Uterus (tissue), 3 donors: ENCODE measurements at regions not wholly inside any gene's neighbourhood (a gene's known extent, or its start where the extent isn't known, plus 50 kb on each side); places are given as distances from the start of the nearest gene placed in this dataset.

ENCODE experiments used
- DNase-seq, 2 donors: peaks; one replicate each; pipeline ENCODE4 v3.0.0-alpha.2; 2019 to 2020
- H3K27ac ChIP-seq, 2 donors: fragments of 200-600 bp; sonication (generic); 1 replicate in 1 of 2; 2 replicates in 1 of 2; pipeline ENCODE4 v1.5.1; 2016 to 2018
- H3K27me3 ChIP-seq, 2 donors: fragments of 200-600 bp; sonication (generic); one replicate each; pipeline ENCODE4 v1.5.1; 2018 to 2019; ENCODE audit warnings: control low read depth in 1 of 2
- H3K36me3 ChIP-seq, 2 donors: fragments of 200-600 bp; sonication (generic); one replicate each; pipeline ENCODE4 v1.5.1; 2019; ENCODE audit warnings: control low read depth in 1 of 2
- H3K4me1 ChIP-seq, 2 donors: fragments of 200-600 bp; sonication (generic); one replicate each; pipeline ENCODE4 v1.5.1; 2018 to 2019; ENCODE audit warnings: control low read depth in 1 of 2
- H3K4me3 ChIP-seq, 2 donors: fragments of 200-600 bp; sonication (generic); 1 replicate in 1 of 2; 2 replicates in 1 of 2; pipeline ENCODE4 v1.5.1; 2018 to 2019; ENCODE audit warnings: mild to moderate bottlenecking in 1 of 2
- H3K9me3 ChIP-seq, 2 donors: fragments of 200-600 bp; sonication (generic); one replicate each; pipeline ENCODE4 v1.5.1; 2019; ENCODE audit warnings: control low read depth in 1 of 2
- POLR2A ChIP-seq, 2 donors: fragments of 450-650 bp; IDR thresholded peaks; one replicate each; pipeline ENCODE4 v1.6.1; 2016; ENCODE audit warnings: antibody characterized with exemption in 2 of 2, mild to moderate bottlenecking in 1 of 2, moderate library complexity in 1 of 2
- intact Hi-C: fragments of 100-400 bp; cut with DNase I; formaldehyde crosslinking; loops from one replicate; pipeline ENCODE4 v1.15.1; 2023; ENCODE audit warnings: low total_unique reads
- TF ChIP-seq, protein P1 (sequence below), 4 experiments: fragments of 200-600 bp in 2 of 4; fragments of 450-650 bp in 2 of 4; sonication (generic) in 2 of 4; IDR thresholded peaks; one replicate each; pipeline ENCODE4 v1.5.1; 2016 to 2019; ENCODE audit warnings: antibody characterized with exemption in 4 of 4, mild to moderate bottlenecking in 2 of 4, moderate library complexity in 1 of 4
- donor health status: DM: yes; HTN: yes; CAD: no.

DNA sequence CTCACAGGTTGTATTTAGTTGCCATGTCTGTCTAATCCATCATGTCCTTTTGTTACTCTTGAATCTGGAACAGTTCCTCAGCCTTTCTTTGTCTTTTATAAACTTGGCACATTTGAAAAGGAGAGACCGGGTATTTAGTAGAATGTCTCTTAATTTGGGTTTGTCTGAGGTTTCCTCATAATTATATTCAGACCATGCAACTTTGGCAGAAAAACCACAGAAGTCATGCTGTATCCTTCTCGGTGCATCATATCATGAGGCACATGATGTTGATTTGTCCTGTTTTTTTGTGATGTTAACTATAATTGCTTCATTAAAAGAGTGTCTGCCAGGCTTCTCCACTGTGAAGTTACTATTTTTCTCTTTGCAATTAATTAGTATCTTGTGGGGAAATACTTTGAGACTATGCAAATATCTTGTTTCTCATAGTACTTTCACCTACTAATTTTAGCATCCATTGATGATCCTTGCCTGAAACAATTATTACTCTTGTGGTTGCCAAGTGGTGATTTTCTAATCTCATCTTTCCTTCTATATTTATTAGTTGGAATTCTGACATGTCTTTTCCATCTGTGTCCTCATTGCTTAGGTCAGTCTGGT lies 837.3 kb downstream of the DHX35 start:
- Histone ChIP-seq H3K36me3 (no peaks in the 10 kb centered on the region), H3K27ac (peak overlapping the region in 1 of 2 donors; percentile 46), H3K4me1 (no peaks in the 10 kb centered on the region), H3K4me3 (no peak overlapping the region), H3K27me3 (no peaks in the 10 kb centered on the region), H3K9me3 (no peaks in the 10 kb centered on the region)
- TF ChIP-seq POLR2A (IDR thresholded peaks at IDR 0.05), result no peak
- TF ChIP-seq, protein P1, sequence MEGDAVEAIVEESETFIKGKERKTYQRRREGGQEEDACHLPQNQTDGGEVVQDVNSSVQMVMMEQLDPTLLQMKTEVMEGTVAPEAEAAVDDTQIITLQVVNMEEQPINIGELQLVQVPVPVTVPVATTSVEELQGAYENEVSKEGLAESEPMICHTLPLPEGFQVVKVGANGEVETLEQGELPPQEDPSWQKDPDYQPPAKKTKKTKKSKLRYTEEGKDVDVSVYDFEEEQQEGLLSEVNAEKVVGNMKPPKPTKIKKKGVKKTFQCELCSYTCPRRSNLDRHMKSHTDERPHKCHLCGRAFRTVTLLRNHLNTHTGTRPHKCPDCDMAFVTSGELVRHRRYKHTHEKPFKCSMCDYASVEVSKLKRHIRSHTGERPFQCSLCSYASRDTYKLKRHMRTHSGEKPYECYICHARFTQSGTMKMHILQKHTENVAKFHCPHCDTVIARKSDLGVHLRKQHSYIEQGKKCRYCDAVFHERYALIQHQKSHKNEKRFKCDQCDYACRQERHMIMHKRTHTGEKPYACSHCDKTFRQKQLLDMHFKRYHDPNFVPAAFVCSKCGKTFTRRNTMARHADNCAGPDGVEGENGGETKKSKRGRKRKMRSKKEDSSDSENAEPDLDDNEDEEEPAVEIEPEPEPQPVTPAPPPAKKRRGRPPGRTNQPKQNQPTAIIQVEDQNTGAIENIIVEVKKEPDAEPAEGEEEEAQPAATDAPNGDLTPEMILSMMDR (IDR thresholded peaks at IDR 0.05), result no peak
- no peak for DNase-seq
- intact Hi-C loops, result no loop called here

DNA sequence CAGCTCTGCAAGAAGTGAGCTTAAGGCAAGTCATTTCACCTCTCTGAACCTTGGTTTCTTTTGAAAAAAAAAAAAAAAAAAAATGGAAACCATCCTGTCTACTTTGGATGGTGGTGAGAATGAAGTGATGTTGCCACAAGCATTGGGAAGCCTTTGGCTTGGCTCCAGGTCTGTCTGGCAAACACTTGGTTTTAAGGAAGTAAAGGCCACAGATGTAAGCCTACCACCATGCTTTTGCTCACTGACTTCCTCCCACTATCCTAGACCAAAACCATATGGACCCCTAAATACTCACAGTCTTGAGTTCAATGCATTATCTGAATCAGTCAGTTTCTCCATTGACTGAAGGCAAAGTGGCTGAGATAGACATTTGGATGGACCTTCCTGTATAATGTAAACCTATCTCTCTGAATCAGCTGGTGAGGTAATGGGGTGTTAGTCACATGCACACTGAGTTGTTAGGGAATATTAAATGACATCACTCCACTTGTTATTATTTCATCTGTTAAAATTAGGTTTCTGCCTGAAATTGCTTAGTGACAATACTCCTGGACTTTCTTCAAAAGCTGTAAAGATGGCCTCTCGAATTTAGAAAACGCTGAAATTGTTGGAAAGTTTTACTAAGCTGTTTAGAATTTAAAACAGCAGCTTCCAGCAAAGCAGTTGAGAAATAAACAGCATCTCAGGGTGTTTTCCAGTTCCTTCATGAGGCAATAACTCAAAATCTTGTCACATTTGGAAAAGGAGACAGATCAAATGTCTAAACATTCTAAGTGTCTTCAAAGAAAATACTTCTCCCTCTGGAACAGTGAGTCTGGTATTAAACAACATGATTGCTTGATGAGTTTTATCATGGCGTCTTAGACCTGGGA lies 833.5 kb downstream of the DHX35 start:
- H3K4me3 ChIP-seq, result no peak overlapping the region
- no peaks in the 10 kb centered on the region for H3K36me3 ChIP-seq
- TF ChIP-seq, protein P1 (IDR thresholded peaks at IDR 0.05), result no peak
- TF ChIP-seq POLR2A (IDR thresholded peaks at IDR 0.05), result no peak
- H3K4me1 ChIP-seq, result no peaks in the 10 kb centered on the region
- H3K9me3 ChIP-seq, result no peaks in the 10 kb centered on the region
- peak; percentile 21 to 57 for DNase-seq
- H3K27me3 ChIP-seq, result no peaks in the 10 kb centered on the region
- intact Hi-C loops, result no loop called here
- peak overlapping the region; percentile 50 to 60 for H3K27ac ChIP-seq

DNA sequence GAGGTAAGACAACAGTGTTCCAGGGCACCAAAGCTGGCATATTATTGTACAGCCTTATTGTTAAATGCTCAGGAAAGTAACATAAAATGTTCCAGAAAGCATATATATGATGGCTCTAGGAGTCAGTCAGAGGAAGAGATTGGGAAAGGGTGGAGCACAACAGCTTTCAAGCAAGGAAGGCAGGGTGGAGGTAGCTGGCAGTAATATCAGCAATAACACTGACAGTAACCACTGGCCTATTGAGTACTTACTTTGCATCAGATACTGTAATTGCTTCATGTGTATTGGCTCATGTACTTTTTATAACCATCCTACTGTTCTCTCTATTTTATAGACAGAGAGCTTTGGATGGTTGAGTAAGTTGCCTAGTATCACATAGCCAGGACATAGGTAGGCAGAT lies 830.2 kb downstream of the DHX35 start:
- no peak for DNase-seq
- H3K4me3 ChIP-seq, result no peak overlapping the region
- intact Hi-C loops, result no loop called here
- H3K27ac ChIP-seq, result no peak overlapping the region
- H3K27me3 ChIP-seq, result no peaks in the 10 kb centered on the region
- TF ChIP-seq, protein P1 (IDR thresholded peaks at IDR 0.05), result no peak
- TF ChIP-seq POLR2A (IDR thresholded peaks at IDR 0.05), result no peak
- no peaks in the 10 kb centered on the region for H3K9me3 ChIP-seq
- H3K4me1 ChIP-seq, result no peaks in the 10 kb centered on the region
- H3K36me3 ChIP-seq, result no peaks in the 10 kb centered on the region

DNA sequence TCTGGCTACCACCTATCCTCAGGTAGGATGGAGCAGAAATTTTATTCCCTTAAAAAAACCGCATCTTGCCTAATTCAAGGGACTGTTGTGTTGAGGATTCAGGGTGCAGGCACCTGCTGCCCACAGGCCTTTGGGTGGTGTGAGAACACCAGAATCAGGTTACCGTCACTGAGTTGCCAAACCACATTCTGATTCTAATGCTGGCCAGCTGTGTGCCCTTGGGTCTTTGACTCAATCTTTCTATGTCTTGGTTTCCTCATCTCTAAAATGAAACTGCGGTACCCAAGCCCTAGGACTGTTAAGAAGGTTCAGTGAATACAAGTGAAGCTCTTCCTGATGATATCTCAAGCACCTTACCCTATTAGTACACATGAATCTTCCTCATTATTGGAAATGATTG lies 827.3 kb downstream of the DHX35 start:
- Histone ChIP-seq H3K36me3 (no peaks in the 10 kb centered on the region), H3K27ac (no peak overlapping the region), H3K4me1 (no peaks in the 10 kb centered on the region), H3K9me3 (no peaks in the 10 kb centered on the region), H3K27me3 (no peaks in the 10 kb centered on the region), H3K4me3 (no peak overlapping the region)
- TF ChIP-seq POLR2A (IDR thresholded peaks at IDR 0.05), result no peak
- TF ChIP-seq, protein P1 (IDR thresholded peaks at IDR 0.05), result no peak
- no peak for DNase-seq
- intact Hi-C loops, result no loop called here

DNA sequence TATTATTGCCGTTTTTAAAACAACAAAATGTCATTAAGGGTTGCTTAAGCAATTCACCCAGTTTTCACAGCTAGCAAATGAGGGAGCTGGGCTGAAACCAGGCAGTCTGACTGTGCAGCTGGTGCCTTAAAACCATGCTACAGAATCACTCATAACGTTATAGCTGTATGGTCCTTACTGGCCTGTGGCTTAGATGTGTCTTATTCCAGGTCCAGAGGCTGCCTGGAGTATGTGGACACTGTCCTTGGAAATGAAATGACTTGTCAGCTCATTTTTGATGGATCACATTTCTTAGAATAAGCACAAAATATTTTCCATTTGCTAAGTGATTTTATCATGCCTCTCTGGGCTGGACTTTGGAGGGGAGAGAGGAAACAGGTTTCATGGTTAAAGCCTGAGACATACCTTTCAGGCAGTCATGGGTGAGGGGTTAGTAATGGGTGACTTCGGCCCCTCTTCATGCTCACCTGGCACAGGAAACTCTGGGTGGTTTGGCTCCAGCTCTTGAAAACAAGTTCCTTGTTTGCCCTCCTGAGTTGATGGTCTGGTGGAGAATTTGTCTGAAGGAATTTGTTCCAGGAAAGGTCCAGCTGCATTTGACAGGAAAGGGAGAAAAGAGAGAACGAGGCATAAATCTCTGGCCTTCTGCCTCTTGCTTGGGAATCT lies 823.2 kb downstream of the DHX35 start:
- no peaks in the 10 kb centered on the region for H3K27me3 ChIP-seq
- H3K36me3 ChIP-seq, result no peaks in the 10 kb centered on the region
- no peaks in the 10 kb centered on the region for H3K9me3 ChIP-seq
- TF ChIP-seq POLR2A (IDR thresholded peaks at IDR 0.05), result no peak
- TF ChIP-seq, protein P1 (IDR thresholded peaks at IDR 0.05), result no peak
- DNase-seq, result no peak
- no peaks in the 10 kb centered on the region for H3K4me1 ChIP-seq
- intact Hi-C loops, result no loop called here
- H3K27ac ChIP-seq, result no peak overlapping the region
- H3K4me3 ChIP-seq, result no peak overlapping the region
